Vagina (tissue), 2 donors: ENCODE measurements at regions not wholly inside any gene's neighbourhood (a gene's known extent, or its start where the extent isn't known, plus 50 kb on each side); places are given as distances from the start of the nearest gene placed in this dataset.
A peak's percentile ranks its signal among the peaks of the same experiment; 100 is the strongest.
"Not testable (repeated sequence)": the region's sequence is repeated elsewhere in the genome, so short reads cannot be mapped to it uniquely, and the experiment has no call there.

Source experiments
- DNase-seq, 2 donors: peaks; one replicate each; pipeline ENCODE4 v3.0.0-alpha.2; 2017; ENCODE audit errors: extremely low spot score in 2 of 2
- H3K27ac ChIP-seq: fragments of 200-600 bp; sonication (generic); one replicate; pipeline ENCODE4 v1.5.1; 2019
- H3K27me3 ChIP-seq: fragments of 200-600 bp; sonication (generic); one replicate; pipeline ENCODE4 v1.5.1; 2019
- H3K36me3 ChIP-seq, 2 donors: fragments of 200-600 bp; sonication (generic); one replicate each; pipeline ENCODE4 v1.5.1; 2017 to 2019
- H3K4me1 ChIP-seq: fragments of 200-600 bp; sonication (generic); one replicate; pipeline ENCODE4 v1.5.1; 2019
- H3K4me3 ChIP-seq, 2 donors: fragments of 200-600 bp; sonication (generic); 1 replicate in 1 of 2; 2 replicates in 1 of 2; pipeline ENCODE4 v1.5.1; 2016 to 2019
- H3K9me3 ChIP-seq: fragments of 200-600 bp; sonication (generic); one replicate; pipeline ENCODE4 v1.5.1; 2019
- CTCF ChIP-seq, 3 experiments: fragments of 450-650 bp in 2 of 3; fragments of 200-600 bp in 1 of 3; sonication (generic) in 1 of 3; IDR thresholded peaks; one replicate each; pipeline ENCODE4 v1.5.1; 2017 to 2019; ENCODE audit warnings: antibody characterized with exemption in 3 of 3, mild to moderate bottlenecking in 2 of 3, moderate library complexity in 2 of 3
- POLR2A ChIP-seq, 2 donors: fragments of 450-650 bp; IDR thresholded peaks; one replicate each; pipeline ENCODE4 v1.6.1; 2017; ENCODE audit warnings: antibody characterized with exemption in 2 of 2, mild to moderate bottlenecking in 2 of 2, moderate library complexity in 2 of 2
- POLR2AphosphoS5 ChIP-seq, 2 donors: sonication (generic); formaldehyde crosslinking; IDR thresholded peaks; one replicate each; pipeline ENCODE4 v1.9.0; 2017; ENCODE audit warnings: antibody characterized with exemption in 2 of 2, mild to moderate bottlenecking in 2 of 2, low read depth in 1 of 2; ENCODE audit not compliant: insufficient read depth in 1 of 2
- intact Hi-C: fragments of 100-400 bp; cut with DNase I; formaldehyde crosslinking; loops from one replicate; pipeline ENCODE4 v1.15.1; 2023

- intact Hi-C loops, result no loop called here
- no peak overlapping the region for H3K27ac ChIP-seq
- H3K9me3 ChIP-seq, result no peaks in the 10 kb centered on the region
- no peaks in the 10 kb centered on the region for H3K27me3 ChIP-seq
- H3K4me3 ChIP-seq, result no peak overlapping the region
- no peaks in the 10 kb centered on the region for H3K36me3 ChIP-seq
- TF ChIP-seq POLR2A (IDR thresholded peaks at IDR 0.05) (no peak), POLR2AphosphoS5 (IDR thresholded peaks at IDR 0.05; ENCODE audit: insufficient read depth in 1 of 2, low read depth in 1 of 2) (no peak), CTCF (IDR thresholded peaks at IDR 0.05) (no peak)
- no peak for DNase-seq
- no peaks in the 10 kb centered on the region for H3K4me1 ChIP-seq
Measured at GRCh38 chr1:224559981-224560728, 56.0 kb upstream of the CNIH3 start.

- H3K36me3 ChIP-seq, H3K4me1 ChIP-seq, intact Hi-C loops, H3K27ac ChIP-seq, H3K4me3 ChIP-seq, H3K9me3 ChIP-seq, H3K27me3 ChIP-seq, DNase-seq: not testable (repeated sequence)
Measured at GRCh38 chr1:224562881-224563280, 53.2 kb upstream of the CNIH3 start.

GRCh38 chr1:224563666-224564065 is 52.5 kb upstream of the CNIH3 start:
- Histone ChIP-seq H3K9me3 (no peaks in the 10 kb centered on the region), H3K27me3 (no peaks in the 10 kb centered on the region), H3K4me1 (peaks cover 9% of the 10 kb centered on the region), H3K27ac (no peak overlapping the region), H3K36me3 (no peaks in the 10 kb centered on the region), H3K4me3 (no peak overlapping the region)
- intact Hi-C loops, result no loop called here
- DNase-seq, result no peak
- TF ChIP-seq CTCF (IDR thresholded peaks at IDR 0.05), result no peak

- Histone ChIP-seq H3K27ac (no peak overlapping the region), H3K4me1 (peaks cover 9% of the 10 kb centered on the region), H3K9me3 (no peaks in the 10 kb centered on the region), H3K36me3 (no peaks in the 10 kb centered on the region), H3K27me3 (no peaks in the 10 kb centered on the region), H3K4me3 (no peak overlapping the region)
- intact Hi-C loops, result no loop called here
- TF ChIP-seq CTCF (IDR thresholded peaks at IDR 0.05) (no peak), POLR2A (IDR thresholded peaks at IDR 0.05) (no peak), POLR2AphosphoS5 (IDR thresholded peaks at IDR 0.05; ENCODE audit: insufficient read depth in 1 of 2, low read depth in 1 of 2) (no peak)
- no peak for DNase-seq
Measured at GRCh38 chr1:224564454-224565084, 51.5 kb upstream of the CNIH3 start.

- Histone ChIP-seq H3K36me3 (no peaks in the 10 kb centered on the region), H3K9me3 (no peaks in the 10 kb centered on the region), H3K27ac (no peak overlapping the region), H3K4me1 (peaks cover 9% of the 10 kb centered on the region), H3K27me3 (no peaks in the 10 kb centered on the region), H3K4me3 (no peak overlapping the region)
- peak in 1 of 2 donors; percentile 48 for TF ChIP-seq POLR2AphosphoS5 (IDR thresholded peaks at IDR 0.05; ENCODE audit: insufficient read depth in 1 of 2, low read depth in 1 of 2)
- TF ChIP-seq POLR2A (IDR thresholded peaks at IDR 0.05), result no peak
- intact Hi-C loops, result no loop called here
- no peak for DNase-seq
Measured at GRCh38 chr1:224565186-224565585, 50.9 kb upstream of the CNIH3 start.
